HG03378 (cell line): ENCODE measurements at regions not wholly inside any gene's neighbourhood (a gene's known extent, or its start where the extent isn't known, plus 50 kb on each side); places are given as distances from the start of the nearest gene placed in this dataset.

ENCODE experiments used
- ATAC-seq: cut with Tn5 transposase; IDR thresholded peaks from one replicate; pipeline ENCODE4 v1.9.1; 2021; ENCODE audit warnings: mild to moderate bottlenecking, moderate library complexity; ENCODE audit not compliant: unreplicated experiment

GRCh38 chr17:15893658-15894024 is 51.3 kb upstream of the ADORA2B start:
- ATAC-seq = no peak

- no peak for ATAC-seq
These were observed 50.7 kb upstream of the ADORA2B start for GRCh38 chr17:15894258-15894657.

GRCh38 chr17:15894913-15895658 is 49.8 kb upstream of the ADORA2B start:
- ATAC-seq = no peak
